MV-4-11 (cell line): ENCODE measurements at regions not wholly inside any gene's neighbourhood (a gene's known extent, or its start where the extent isn't known, plus 50 kb on each side); places are given as distances from the start of the nearest gene placed in this dataset.

Experiments used
- DNase-seq: peaks from one replicate; lab custom pipeline; 2025; lab: John Stamatoyannopoulos, UW

GRCh38 chr1:81618376-81618775, 182.4 kb upstream of the ADGRL2 start:
- DNase-seq, result no peak

- peak; percentile 76 for DNase-seq
Measured at GRCh38 chr1:81617308-81617967, 183.3 kb upstream of the ADGRL2 start.

GRCh38 chr1:81613803-81614202, 186.9 kb upstream of the ADGRL2 start:
- no peak for DNase-seq

GRCh38 chr1:81607924-81608323, 192.8 kb upstream of the ADGRL2 start:
- DNase-seq, result no peak

GRCh38 chr1:81607086-81607485, 193.6 kb upstream of the ADGRL2 start:
- DNase-seq, result no peak

- no peak for DNase-seq
Measured at GRCh38 chr1:81606656-81607055, 194.1 kb upstream of the ADGRL2 start.

GRCh38 chr1:81605023-81605422, 195.7 kb upstream of the ADGRL2 start:
- DNase-seq, result no peak

- no peak for DNase-seq
Measured at GRCh38 chr1:81600878-81601622, 199.7 kb upstream of the ADGRL2 start.

GRCh38 chr1:81600363-81600762, 200.4 kb upstream of the ADGRL2 start:
- no peak for DNase-seq

GRCh38 chr1:81598623-81599022, 202.1 kb upstream of the ADGRL2 start:
- DNase-seq, result no peak

- no peak for DNase-seq
Measured at GRCh38 chr1:81597720-81598426, 202.9 kb upstream of the ADGRL2 start.

GRCh38 chr1:81596341-81596740, 204.4 kb upstream of the ADGRL2 start:
- DNase-seq, result no peak

GRCh38 chr1:81594206-81594605, 206.5 kb upstream of the ADGRL2 start:
- no peak for DNase-seq

- DNase-seq, result no peak
Measured at GRCh38 chr1:81592233-81592632, 208.5 kb upstream of the ADGRL2 start.

- no peak for DNase-seq
Measured at GRCh38 chr1:81590171-81590570, 210.6 kb upstream of the ADGRL2 start.

- no peak for DNase-seq
Measured at GRCh38 chr1:81588149-81588548, 212.6 kb upstream of the ADGRL2 start.

- no peak for DNase-seq
Measured at GRCh38 chr1:81587426-81587825, 213.3 kb upstream of the ADGRL2 start.

GRCh38 chr1:81585371-81585770, 215.4 kb upstream of the ADGRL2 start:
- no peak for DNase-seq

- DNase-seq, result no peak
Measured at GRCh38 chr1:81584398-81584797, 216.3 kb upstream of the ADGRL2 start.

- no peak for DNase-seq
Measured at GRCh38 chr1:81583878-81584277, 216.9 kb upstream of the ADGRL2 start.

GRCh38 chr1:81582467-81582986, 218.2 kb upstream of the ADGRL2 start:
- DNase-seq, result no peak

GRCh38 chr1:81578867-81579266, 221.9 kb upstream of the ADGRL2 start:
- DNase-seq, result no peak
